Brain microvascular endothelial cell (primary cell): ENCODE measurements at regions not wholly inside any gene's neighbourhood (a gene's known extent, or its start where the extent isn't known, plus 50 kb on each side); places are given as distances from the start of the nearest gene placed in this dataset.

Experiments used
- DNase-seq: peaks from one replicate; pipeline ENCODE4 v3.0.0-alpha.2; 2020
- H3K27ac ChIP-seq: fragments of 250-450 bp; sonication (Bioruptor Pico); 2 replicates; pipeline ENCODE4 v1.5.1; 2020; ENCODE audit warnings: mild to moderate bottlenecking, moderate library complexity
- H3K27me3 ChIP-seq: fragments of 250-450 bp; sonication (Bioruptor Pico); replicated peaks from 2 replicates; pipeline ENCODE4 v1.5.1; 2020; ENCODE audit warnings: mild to moderate bottlenecking
- H3K36me3 ChIP-seq: fragments of 250-450 bp; sonication (Bioruptor Pico); replicated peaks from 2 replicates; pipeline ENCODE4 v1.5.1; 2020; ENCODE audit warnings: mild to moderate bottlenecking
- H3K4me3 ChIP-seq: 2 replicates; pipeline ENCODE4 v1.5.1; 2011; ENCODE audit warnings: low read depth, mild to moderate bottlenecking, control low read depth, low read length, moderate library complexity
- in situ Hi-C: cut with HindIII; loops from 2 replicates; pipeline ENCODE4 v1.10.0; 2017; ENCODE audit warnings: low sequenced_read_pairs, low pct_ligation_motif_present
- TF ChIP-seq, protein P1 (sequence below): IDR thresholded peaks from 2 replicates; pipeline ENCODE4 v1.5.1; 2011; ENCODE audit warnings: low read depth, mild to moderate bottlenecking, moderate library complexity, low read length, control low read depth, inconsistent platforms; ENCODE audit errors: missing control alignments

DNA sequence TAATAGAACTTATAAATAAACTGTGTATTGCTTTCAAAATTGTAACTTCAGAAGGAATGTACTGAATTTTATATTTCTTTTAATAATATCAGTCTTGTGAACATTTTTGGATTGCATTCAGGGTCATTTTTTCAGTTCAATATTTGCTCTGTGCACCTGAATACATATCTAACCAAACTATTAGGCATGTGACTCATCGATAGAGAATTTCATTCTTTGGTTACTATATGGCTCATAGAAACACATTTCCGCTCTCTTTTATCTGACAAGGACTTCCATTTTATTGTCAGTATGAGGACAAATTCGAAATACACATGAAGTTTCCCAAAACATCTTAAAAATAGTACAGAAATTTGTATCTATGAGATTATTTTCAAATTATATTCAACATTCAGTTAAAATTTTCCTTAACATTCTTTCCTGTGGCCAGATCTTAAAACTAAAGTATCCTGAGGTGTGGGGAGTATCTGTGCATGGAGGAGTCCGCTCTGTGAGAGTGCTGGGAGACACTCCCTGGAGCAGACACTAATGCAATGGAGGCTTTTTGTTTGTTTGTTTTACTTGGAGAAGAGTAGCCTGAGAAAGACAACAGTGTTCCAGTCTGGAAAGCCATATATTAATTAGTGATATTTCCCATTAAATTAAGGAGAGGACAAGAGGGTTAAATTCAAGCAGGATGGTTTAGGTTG lies 483.6 kb downstream of the PCDH20 start:
- no peaks in the 10 kb centered on the region for H3K36me3 ChIP-seq
- H3K27me3 ChIP-seq = no peaks in the 10 kb centered on the region
- H3K27ac ChIP-seq = no peak overlapping the region
- in situ Hi-C loops = no loop called here
- TF ChIP-seq, protein P1, sequence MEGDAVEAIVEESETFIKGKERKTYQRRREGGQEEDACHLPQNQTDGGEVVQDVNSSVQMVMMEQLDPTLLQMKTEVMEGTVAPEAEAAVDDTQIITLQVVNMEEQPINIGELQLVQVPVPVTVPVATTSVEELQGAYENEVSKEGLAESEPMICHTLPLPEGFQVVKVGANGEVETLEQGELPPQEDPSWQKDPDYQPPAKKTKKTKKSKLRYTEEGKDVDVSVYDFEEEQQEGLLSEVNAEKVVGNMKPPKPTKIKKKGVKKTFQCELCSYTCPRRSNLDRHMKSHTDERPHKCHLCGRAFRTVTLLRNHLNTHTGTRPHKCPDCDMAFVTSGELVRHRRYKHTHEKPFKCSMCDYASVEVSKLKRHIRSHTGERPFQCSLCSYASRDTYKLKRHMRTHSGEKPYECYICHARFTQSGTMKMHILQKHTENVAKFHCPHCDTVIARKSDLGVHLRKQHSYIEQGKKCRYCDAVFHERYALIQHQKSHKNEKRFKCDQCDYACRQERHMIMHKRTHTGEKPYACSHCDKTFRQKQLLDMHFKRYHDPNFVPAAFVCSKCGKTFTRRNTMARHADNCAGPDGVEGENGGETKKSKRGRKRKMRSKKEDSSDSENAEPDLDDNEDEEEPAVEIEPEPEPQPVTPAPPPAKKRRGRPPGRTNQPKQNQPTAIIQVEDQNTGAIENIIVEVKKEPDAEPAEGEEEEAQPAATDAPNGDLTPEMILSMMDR = no peak
- no peak overlapping the region for H3K4me3 ChIP-seq
- DNase-seq = no peak

DNA sequence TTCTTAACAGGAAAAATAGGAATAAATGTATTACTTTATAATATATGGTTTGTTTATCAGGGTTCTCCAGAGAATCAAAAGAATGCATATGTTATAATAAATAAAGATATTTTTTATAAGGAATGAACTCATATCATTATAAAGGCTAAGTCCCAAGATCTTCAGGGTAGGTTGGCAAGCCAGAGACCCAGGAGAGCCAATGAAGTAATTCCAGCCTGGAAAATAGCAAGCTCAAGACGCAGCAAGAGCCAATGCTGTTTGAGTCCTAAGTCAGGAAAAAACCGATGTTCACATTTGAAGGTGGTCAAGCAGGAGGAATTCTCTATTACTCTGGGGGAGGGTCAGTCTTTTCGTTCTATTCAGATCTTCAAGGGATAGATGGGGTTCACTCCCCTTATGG lies 490.0 kb downstream of the PCDH20 start:
- no peaks in the 10 kb centered on the region for H3K27me3 ChIP-seq
- no peak overlapping the region for H3K27ac ChIP-seq
- in situ Hi-C loops = no loop called here
- TF ChIP-seq, protein P1 = no peak
- DNase-seq = no peak
- H3K4me3 ChIP-seq = no peak overlapping the region
- no peaks in the 10 kb centered on the region for H3K36me3 ChIP-seq

DNA sequence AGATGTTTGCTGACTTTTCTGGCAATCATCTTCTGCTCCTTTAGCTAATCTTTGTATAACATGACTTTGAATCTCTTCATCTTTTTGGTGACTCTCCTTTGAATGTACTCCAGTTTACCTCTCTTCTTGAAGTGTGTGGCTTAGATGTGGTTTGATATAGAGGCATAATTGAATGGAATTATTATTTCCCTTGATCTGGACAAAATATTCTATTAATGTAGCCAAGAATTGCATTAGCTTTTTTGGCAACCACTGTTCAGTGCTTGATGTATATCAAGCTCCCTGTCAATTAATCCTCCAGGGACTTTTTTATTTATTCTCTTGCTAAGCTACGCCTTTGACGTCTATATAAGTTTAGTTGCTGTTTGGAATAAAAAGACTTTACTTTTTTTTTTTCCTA lies 490.8 kb downstream of the PCDH20 start:
- in situ Hi-C loops = no loop called here
- no peaks in the 10 kb centered on the region for H3K27me3 ChIP-seq
- no peak overlapping the region for H3K27ac ChIP-seq
- DNase-seq = no peak
- no peak overlapping the region for H3K4me3 ChIP-seq
- no peaks in the 10 kb centered on the region for H3K36me3 ChIP-seq
- TF ChIP-seq, protein P1 = no peak

GRCh38 chr13:60922576-60923231 lies 492.9 kb downstream of the PCDH20 start:
- H3K36me3 ChIP-seq = no peaks in the 10 kb centered on the region
- H3K4me3 ChIP-seq = no peak overlapping the region
- no peaks in the 10 kb centered on the region for H3K27me3 ChIP-seq
- no peak overlapping the region for H3K27ac ChIP-seq
- DNase-seq = no peak
- TF ChIP-seq, protein P1 = no peak
- in situ Hi-C loops = no loop called here

DNA sequence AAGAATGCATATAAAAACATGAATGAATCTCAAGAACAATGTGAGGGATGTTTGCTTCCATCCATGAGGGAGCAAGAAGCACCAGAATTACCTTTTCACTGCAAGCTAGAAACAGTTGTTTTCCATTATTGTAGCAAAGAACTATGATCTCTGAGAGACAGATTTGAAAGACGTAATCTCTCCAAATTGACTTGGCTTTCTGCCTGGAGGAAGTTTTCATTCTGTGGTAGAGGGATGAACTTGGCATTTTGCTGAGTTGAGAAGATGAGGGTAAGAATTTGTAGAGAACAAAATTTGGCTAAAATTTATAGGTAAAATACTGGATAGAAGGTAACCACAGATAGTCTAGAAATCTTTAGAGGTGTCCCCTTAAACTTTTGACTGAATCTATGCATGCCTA lies 496.8 kb downstream of the TDRD3 start:
- Histone ChIP-seq H3K27me3 (no peaks in the 10 kb centered on the region), H3K36me3 (no peaks in the 10 kb centered on the region), H3K27ac (no peak overlapping the region), H3K4me3 (no peak overlapping the region)
- in situ Hi-C loops = no loop called here
- no peak for DNase-seq
- TF ChIP-seq, protein P1 = no peak

DNA sequence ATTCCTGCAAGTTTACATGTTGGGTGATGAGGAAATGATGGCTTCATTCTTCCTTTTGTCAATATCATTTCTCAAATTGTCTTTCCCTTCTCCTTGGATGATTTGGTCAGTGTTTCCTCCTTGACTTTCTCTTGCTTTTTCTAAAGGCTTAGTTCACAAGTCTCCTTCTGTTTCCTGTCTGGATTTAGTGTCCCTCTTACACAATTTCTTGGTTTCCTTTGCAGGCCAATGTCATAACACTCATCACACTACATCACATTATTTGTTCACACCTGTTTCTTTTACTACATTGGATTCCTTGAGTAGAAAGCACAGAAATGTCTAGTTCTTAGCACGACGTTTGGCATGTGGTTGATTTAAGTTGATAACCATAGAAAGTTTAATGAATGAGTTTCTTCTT lies 490.7 kb downstream of the TDRD3 start:
- no peaks in the 10 kb centered on the region for H3K36me3 ChIP-seq
- H3K4me3 ChIP-seq = no peak overlapping the region
- in situ Hi-C loops = no loop called here
- no peak for DNase-seq
- H3K27me3 ChIP-seq = no peaks in the 10 kb centered on the region
- TF ChIP-seq, protein P1 = no peak
- H3K27ac ChIP-seq = no peak overlapping the region
